Spleen (tissue), 11 donors: ENCODE measurements at regions not wholly inside any gene's neighbourhood (a gene's known extent, or its start where the extent isn't known, plus 50 kb on each side); places are given as distances from the start of the nearest gene placed in this dataset.

ENCODE experiments used
- DNase-seq: peaks from one replicate; pipeline ENCODE4 v3.0.0-alpha.2; 2020
- H3K27ac ChIP-seq, 8 donors: fragments of 200-600 bp; sonication (generic) in 7 of 8; 1 replicate in 4 of 8; 2 replicates in 4 of 8; pipeline versions ENCODE4 v1.5.0 to v1.8.0; 2016 to 2021; ENCODE audit warnings: inconsistent platforms in 4 of 8, mild to moderate bottlenecking in 4 of 8, moderate library complexity in 1 of 8
- H3K27me3 ChIP-seq, 7 donors: fragments of 200-600 bp; sonication (generic) in 6 of 7; replicated peaks in 1 of 7; 1 replicate in 4 of 7; 2 replicates in 3 of 7; pipeline versions ENCODE4 v1.5.0 to v1.8.0; 2016 to 2021; ENCODE audit warnings: inconsistent platforms in 3 of 7, mild to moderate bottlenecking in 1 of 7
- H3K36me3 ChIP-seq, 6 donors: fragments of 200-600 bp; sonication (generic) in 5 of 6; 1 replicate in 4 of 6; 2 replicates in 2 of 6; pipeline versions ENCODE4 v1.5.0 to v1.8.0; 2016 to 2021; ENCODE audit warnings: inconsistent platforms in 2 of 6
- H3K4me1 ChIP-seq, 6 donors: fragments of 200-600 bp; sonication (generic) in 5 of 6; 1 replicate in 3 of 6; 2 replicates in 3 of 6; pipeline versions ENCODE4 v1.5.0 to v1.8.0; 2016 to 2021; ENCODE audit warnings: inconsistent platforms in 3 of 6
- H3K4me3 ChIP-seq, 8 donors: fragments of 200-600 bp; sonication (generic) in 7 of 8; 1 replicate in 4 of 8; 2 replicates in 4 of 8; pipeline versions ENCODE4 v1.5.0 to v1.8.0; 2016 to 2021; ENCODE audit warnings: inconsistent platforms in 4 of 8, mild to moderate bottlenecking in 4 of 8, moderate library complexity in 2 of 8
- H3K9me3 ChIP-seq, 8 donors: fragments of 200-600 bp; sonication (generic) in 7 of 8; 1 replicate in 4 of 8; 2 replicates in 4 of 8; pipeline versions ENCODE4 v1.5.0 to v1.8.0; 2016 to 2021; ENCODE audit warnings: inconsistent platforms in 4 of 8
- POLR2A ChIP-seq, 3 donors: fragments of 450-650 bp; IDR thresholded peaks; one replicate each; pipeline ENCODE4 v1.5.1; 2017; ENCODE audit warnings: antibody characterized with exemption in 3 of 3, mild to moderate bottlenecking in 1 of 3
- POLR2AphosphoS5 ChIP-seq, 3 donors: sonication (generic); formaldehyde crosslinking; IDR thresholded peaks; one replicate each; pipeline ENCODE4 v1.5.1; 2017; ENCODE audit warnings: antibody characterized with exemption in 3 of 3
- WGBS, 5 donors: extraction: QIAGEN DNeasy Blood & Tissue Kit in 3 of 5; methylation state at CpG; one replicate each; pipeline versions ENCODE4 v1.1.5 to v1.1.7; 2013 to 2018; 5-methylcytosine and 5-hydroxymethylcytosine counted together
- intact Hi-C: fragments of 100-400 bp; cut with DNase I; formaldehyde crosslinking; loops from one replicate; pipeline ENCODE4 v1.15.0; 2023; ENCODE audit warnings: low total_unique reads
- TF ChIP-seq, protein P1 (sequence below), 11 experiments: fragments of 200-600 bp in 7 of 11; fragments of 450-650 bp in 4 of 11; sonication (generic) in 4 of 11; IDR thresholded peaks in 8 of 11; conservative IDR thresholded peaks in 3 of 11; 1 replicate in 7 of 11; 2 replicates in 4 of 11; pipeline versions ENCODE4 v1.4.0 to v1.8.0; 2016 to 2021; ENCODE audit warnings: antibody characterized with exemption in 11 of 11, inconsistent platforms in 4 of 11, mild to moderate bottlenecking in 1 of 11
- donor health status: healthy with polysubstance abuse.
- donor health status: DM: no; HTN: no; CAD: no; lungs with moderate emphysema.
- donor health status: DM: no; HTN: no; CAD: no.
- donor health status: Bipolar disorder and iron deficiency.
- donor health status: healthy.
- donor health status: DM: no; HTN: no; CAD: no.
- donor health status: DM: yes; HTN: yes; CAD: no.

DNA sequence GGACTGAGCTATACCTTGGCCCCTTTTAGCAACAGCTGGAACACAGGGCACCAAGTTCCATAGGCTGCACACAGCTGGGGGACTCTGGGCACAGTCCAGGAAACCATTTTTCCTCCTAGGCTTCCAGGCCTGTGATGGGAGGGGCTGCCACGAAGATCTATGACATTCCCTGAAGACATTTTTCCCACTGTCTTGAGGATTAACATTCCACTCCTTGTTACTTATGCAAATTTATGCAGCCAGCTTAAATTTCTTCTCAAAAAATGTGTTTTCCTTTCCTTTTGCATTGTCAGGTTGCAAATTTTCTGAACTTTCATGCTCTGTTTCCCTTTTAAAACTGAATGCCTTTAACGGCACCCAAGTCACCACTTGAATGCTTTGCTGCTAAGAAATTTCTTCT is 580.1 kb upstream of the FTMT start:
- H3K9me3 ChIP-seq = peaks cover 0 to 16% (median 0%) of the 10 kb centered on the region in 8 donors
- DNase-seq = no peak
- no peaks in the 10 kb centered on the region for H3K27me3 ChIP-seq
- no peak overlapping the region for H3K27ac ChIP-seq
- no peaks in the 10 kb centered on the region for H3K36me3 ChIP-seq
- 54 to 78% (median 74%) methylated on average over 2 of the region's 2 CpGs for WGBS, 5 donors
- intact Hi-C loops = no loop called here
- TF ChIP-seq POLR2A (IDR thresholded peaks at IDR 0.05) (no peak), POLR2AphosphoS5 (IDR thresholded peaks at IDR 0.05) (no peak)
- TF ChIP-seq, protein P1, sequence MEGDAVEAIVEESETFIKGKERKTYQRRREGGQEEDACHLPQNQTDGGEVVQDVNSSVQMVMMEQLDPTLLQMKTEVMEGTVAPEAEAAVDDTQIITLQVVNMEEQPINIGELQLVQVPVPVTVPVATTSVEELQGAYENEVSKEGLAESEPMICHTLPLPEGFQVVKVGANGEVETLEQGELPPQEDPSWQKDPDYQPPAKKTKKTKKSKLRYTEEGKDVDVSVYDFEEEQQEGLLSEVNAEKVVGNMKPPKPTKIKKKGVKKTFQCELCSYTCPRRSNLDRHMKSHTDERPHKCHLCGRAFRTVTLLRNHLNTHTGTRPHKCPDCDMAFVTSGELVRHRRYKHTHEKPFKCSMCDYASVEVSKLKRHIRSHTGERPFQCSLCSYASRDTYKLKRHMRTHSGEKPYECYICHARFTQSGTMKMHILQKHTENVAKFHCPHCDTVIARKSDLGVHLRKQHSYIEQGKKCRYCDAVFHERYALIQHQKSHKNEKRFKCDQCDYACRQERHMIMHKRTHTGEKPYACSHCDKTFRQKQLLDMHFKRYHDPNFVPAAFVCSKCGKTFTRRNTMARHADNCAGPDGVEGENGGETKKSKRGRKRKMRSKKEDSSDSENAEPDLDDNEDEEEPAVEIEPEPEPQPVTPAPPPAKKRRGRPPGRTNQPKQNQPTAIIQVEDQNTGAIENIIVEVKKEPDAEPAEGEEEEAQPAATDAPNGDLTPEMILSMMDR (IDR thresholded peaks at IDR 0.05 in 8 of 11, conservative IDR thresholded peaks at IDR 0.05 in 3 of 11) = no peak
- no peaks in the 10 kb centered on the region for H3K4me1 ChIP-seq
- H3K4me3 ChIP-seq = no peak overlapping the region

- TF ChIP-seq POLR2A (IDR thresholded peaks at IDR 0.05) (no peak), POLR2AphosphoS5 (IDR thresholded peaks at IDR 0.05) (no peak)
- TF ChIP-seq, protein P1 (IDR thresholded peaks at IDR 0.05 in 8 of 11, conservative IDR thresholded peaks at IDR 0.05 in 3 of 11) = no peak
- 66 to 85% (median 79%) methylated on average over 2 of the region's 2 CpGs for WGBS, 5 donors
- no peaks in the 10 kb centered on the region for H3K27me3 ChIP-seq
- H3K27ac ChIP-seq = no peak overlapping the region
- H3K4me3 ChIP-seq = no peak overlapping the region
- no peak for DNase-seq
- no peaks in the 10 kb centered on the region for H3K36me3 ChIP-seq
- intact Hi-C loops = no loop called here
- H3K4me1 ChIP-seq = no peaks in the 10 kb centered on the region
- peaks cover 0 to 16% (median 0%) of the 10 kb centered on the region in 8 donors for H3K9me3 ChIP-seq
Measured at GRCh38 chr5:121273833-121274433, 577.7 kb upstream of the FTMT start.

DNA sequence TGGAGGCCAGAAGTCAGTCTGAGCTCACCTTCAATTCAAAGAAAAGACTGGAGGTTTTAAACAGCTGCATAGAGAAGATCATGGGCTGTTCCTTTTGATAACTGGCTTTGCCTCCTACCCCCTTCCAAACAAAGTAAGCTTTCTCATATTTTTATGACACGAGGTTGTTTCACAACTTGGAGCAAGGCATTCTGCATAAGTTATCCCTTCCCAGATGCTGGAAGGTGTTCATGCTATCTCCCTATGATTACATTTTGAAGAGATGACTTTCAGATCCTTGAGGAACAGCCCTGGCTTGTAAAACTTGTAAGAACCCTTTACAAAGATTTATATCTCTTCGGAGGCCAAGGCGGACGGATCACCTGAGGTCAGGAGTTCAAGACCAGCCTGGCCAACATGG is 571.9 kb upstream of the FTMT start:
- DNase-seq = no peak
- no peaks in the 10 kb centered on the region for H3K27me3 ChIP-seq
- no peak overlapping the region for H3K4me3 ChIP-seq
- no peak overlapping the region for H3K27ac ChIP-seq
- 78 to 98% (median 88%) methylated on average over 4 of the region's 4 CpGs for WGBS, 5 donors
- intact Hi-C loops = no loop called here
- H3K9me3 ChIP-seq = peaks cover 0 to 6% (median 0%) of the 10 kb centered on the region in 8 donors
- H3K4me1 ChIP-seq = no peaks in the 10 kb centered on the region
- TF ChIP-seq POLR2A (IDR thresholded peaks at IDR 0.05) (no peak), POLR2AphosphoS5 (IDR thresholded peaks at IDR 0.05) (no peak)
- TF ChIP-seq, protein P1 (IDR thresholded peaks at IDR 0.05 in 8 of 11, conservative IDR thresholded peaks at IDR 0.05 in 3 of 11) = no peak
- H3K36me3 ChIP-seq = no peaks in the 10 kb centered on the region

GRCh38 chr5:121285801-121286521 is 565.7 kb upstream of the FTMT start:
- H3K36me3 ChIP-seq = no peaks in the 10 kb centered on the region
- DNase-seq = no peak
- no peaks in the 10 kb centered on the region for H3K4me1 ChIP-seq
- H3K9me3 ChIP-seq = peaks cover 0 to 3% (median 0%) of the 10 kb centered on the region in 8 donors
- intact Hi-C loops = no loop called here
- no peak overlapping the region for H3K27ac ChIP-seq
- H3K27me3 ChIP-seq = no peaks in the 10 kb centered on the region
- TF ChIP-seq POLR2AphosphoS5 (IDR thresholded peaks at IDR 0.05) = no peak
- H3K4me3 ChIP-seq = no peak overlapping the region
- 73 to 86% (median 78%) methylated on average over 4 of the region's 4 CpGs for WGBS, 5 donors
